ENCODE measurements at regions not wholly inside any gene's neighbourhood (a gene's known extent, or its start where the extent isn't known, plus 50 kb on each side); places are given as distances from the start of the nearest gene placed in this dataset.

DNA sequence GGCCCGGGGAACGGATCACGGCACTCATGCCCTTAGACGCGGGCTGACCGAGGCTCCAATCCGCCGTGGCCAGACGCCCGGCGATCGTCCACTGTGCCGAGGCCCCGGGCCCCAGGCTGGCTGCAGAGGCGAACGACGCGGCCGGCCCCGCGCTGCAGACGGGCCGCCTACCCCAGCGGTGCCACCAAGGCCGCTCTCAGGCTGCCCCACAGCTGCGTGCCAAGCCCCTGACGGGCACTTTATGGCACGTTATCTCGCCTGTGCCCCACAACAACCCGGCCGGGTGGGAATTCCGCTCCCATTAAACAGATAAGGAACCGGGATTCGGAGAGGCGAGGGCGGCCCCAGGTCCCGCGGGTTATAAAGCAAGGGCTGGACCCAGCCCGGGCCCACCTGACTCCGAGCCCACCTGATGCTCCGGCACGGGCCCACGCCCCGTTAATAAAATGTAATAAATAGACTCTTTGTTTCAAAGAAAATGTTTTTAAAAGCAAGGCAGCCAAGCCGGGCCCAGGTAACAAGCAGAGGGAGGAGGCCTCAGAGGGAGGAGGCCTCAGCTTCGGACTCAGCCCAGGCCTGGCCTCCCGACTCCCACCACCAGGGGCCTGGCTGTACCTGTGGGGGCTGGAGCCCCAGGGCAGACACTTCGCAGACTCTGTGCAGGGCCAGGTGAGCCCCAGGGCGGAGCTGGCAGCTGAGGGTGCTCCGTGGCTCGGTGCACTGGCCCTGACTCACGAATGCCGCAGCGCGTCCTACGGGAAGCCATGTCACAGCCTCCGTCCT lies 79.7 kb downstream of the FOXL3 start:
- no peaks in the 10 kb centered on the region for H3K79me2 ChIP-seq (ENCODE audit: insufficient read depth, low read length)
- Mint-ChIP-seq H3K27me3 (ENCODE audit: low read depth in 3 of 3) (peaks cover 20 to 40% (median 24%) of the 10 kb centered on the region in 3 donors), H3K36me3 (no peaks in the 10 kb centered on the region), H3K27ac (no peak overlapping the region), H3K4me1 (peaks cover 16% of the 10 kb centered on the region), H3K9me3 (peaks cover 0 to 9% (median under 1%) of the 10 kb centered on the region in 7 donors), H3K4me3 (no peak overlapping the region)
- no peak overlapping the region for H3K9ac ChIP-seq (ENCODE audit: insufficient read depth, low read length, poor library complexity, severe bottlenecking)
- peaks cover 0 to 5% of the 10 kb centered on the region in 2 donors for H3K27me3 ChIP-seq (ENCODE audit: control insufficient read depth in 2 of 2, insufficient read depth in 2 of 2, low read length in 2 of 2)
- no peak overlapping the region for H2AFZ ChIP-seq (ENCODE audit: insufficient read depth, low read depth, low read length, poor library complexity, severe bottlenecking)
- H3K9me3 ChIP-seq (replicated peaks in 1 of 2; ENCODE audit: control insufficient read depth in 1 of 2, insufficient read depth in 1 of 2, low read length in 2 of 2) = no peaks in the 10 kb centered on the region
- H3K4me3 ChIP-seq (replicated peaks in 1 of 3; ENCODE audit: low read depth in 2 of 3, low read length in 3 of 3) = no peak overlapping the region
- intact Hi-C loops (cut with micrococcal nuclease) = no loop called here
- DNase-seq = no peak
- TF ChIP-seq CTCF (IDR thresholded peaks at IDR 0.05) = no peak
- 89% methylated on average over 51 of the region's 57 CpGs for WGBS (ENCODE audit: insufficient coverage)
- no peak overlapping the region for H3K4me2 ChIP-seq (replicated peaks; ENCODE audit: extremely low read depth, low read length, poor library complexity, severe bottlenecking)
- H3K4me1 ChIP-seq (ENCODE audit: control insufficient read depth in 1 of 2, insufficient read depth in 2 of 2, low read length in 2 of 2) = peaks cover 5 to 10% of the 10 kb centered on the region in 2 donors
- H3K27ac ChIP-seq (ENCODE audit: low read depth in 1 of 2, low read length in 2 of 2) = no peak overlapping the region
- H4K20me1 ChIP-seq (ENCODE audit: insufficient read depth, low read length) = no peaks in the 10 kb centered on the region
- H3K36me3 ChIP-seq (replicated peaks in 1 of 2; ENCODE audit: control insufficient read depth in 1 of 2, insufficient read depth in 2 of 2, low read length in 2 of 2) = no peaks in the 10 kb centered on the region

DNA sequence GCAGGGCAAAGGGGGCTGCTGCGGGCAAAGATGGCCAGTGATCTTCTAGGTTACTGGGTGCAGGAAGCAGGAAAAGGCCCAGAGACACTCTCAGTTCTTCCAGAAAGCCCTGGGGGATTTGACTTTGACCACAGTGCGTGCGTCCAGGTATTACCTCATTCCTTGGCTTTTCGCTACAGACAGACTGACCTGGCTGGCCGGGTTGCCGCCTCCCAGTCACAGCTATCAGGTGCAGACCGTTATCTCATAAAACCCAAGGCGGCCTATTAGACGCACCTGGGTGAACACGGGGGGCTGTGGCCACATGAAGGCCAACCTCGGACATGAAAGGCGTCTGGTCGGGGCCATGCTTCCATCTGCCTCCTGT lies 80.3 kb downstream of the FOXL3 start:
- Mint-ChIP-seq H3K27me3 (ENCODE audit: low read depth in 3 of 3) (peaks cover 17 to 39% (median 21%) of the 10 kb centered on the region in 3 donors), H3K27ac (no peak overlapping the region), H3K36me3 (no peaks in the 10 kb centered on the region), H3K9me3 (peaks cover 0 to 9% (median 0%) of the 10 kb centered on the region in 7 donors), H3K4me1 (peaks cover 16% of the 10 kb centered on the region), H3K4me3 (no peak overlapping the region)
- Histone ChIP-seq H3K4me1 (ENCODE audit: control insufficient read depth in 1 of 2, insufficient read depth in 2 of 2, low read length in 2 of 2) (peaks cover 5 to 10% of the 10 kb centered on the region in 2 donors), H3K9me3 (replicated peaks in 1 of 2; ENCODE audit: control insufficient read depth in 1 of 2, insufficient read depth in 1 of 2, low read length in 2 of 2) (no peaks in the 10 kb centered on the region), H2AFZ (ENCODE audit: insufficient read depth, low read depth, low read length, poor library complexity, severe bottlenecking) (no peak overlapping the region), H3K4me2 (replicated peaks; ENCODE audit: extremely low read depth, low read length, poor library complexity, severe bottlenecking) (no peak overlapping the region), H3K27ac (ENCODE audit: low read depth in 1 of 2, low read length in 2 of 2) (no peak overlapping the region), H3K9ac (ENCODE audit: insufficient read depth, low read length, poor library complexity, severe bottlenecking) (no peak overlapping the region), H3K79me2 (ENCODE audit: insufficient read depth, low read length) (no peaks in the 10 kb centered on the region), H3K27me3 (ENCODE audit: control insufficient read depth in 2 of 2, insufficient read depth in 2 of 2, low read length in 2 of 2) (peaks cover 0 to 7% of the 10 kb centered on the region in 2 donors), H3K4me3 (replicated peaks in 1 of 3; ENCODE audit: low read depth in 2 of 3, low read length in 3 of 3) (no peak overlapping the region), H4K20me1 (ENCODE audit: insufficient read depth, low read length) (no peaks in the 10 kb centered on the region), H3K36me3 (replicated peaks in 1 of 2; ENCODE audit: control insufficient read depth in 1 of 2, insufficient read depth in 2 of 2, low read length in 2 of 2) (no peaks in the 10 kb centered on the region)
- TF ChIP-seq CTCF (IDR thresholded peaks at IDR 0.05) = no peak
- DNase-seq = no peak
- intact Hi-C loops (cut with micrococcal nuclease) = no loop called here
- 89% methylated on average over 13 of the region's 13 CpGs for WGBS (ENCODE audit: insufficient coverage)

Data from CD14-positive monocyte (primary cell).